Left forelimb (tissue), 1 donor: ENCODE measurements at regions not wholly inside any gene's neighbourhood (a gene's known extent, or its start where the extent isn't known, plus 50 kb on each side); places are given as distances from the start of the nearest gene placed in this dataset.
"Not testable (repeated sequence)": the region's sequence is repeated elsewhere in the genome, so short reads cannot be mapped to it uniquely, and the experiment has no call there.

Experiments
- DNase-seq: peaks from one replicate; pipeline ENCODE4 v3.0.0-alpha.2; 2018; ENCODE audit warnings: low spot score

- no peak for DNase-seq
These were observed 657.4 kb downstream of the SPRY1 start for GRCh38 chr4:124053872-124054538.

- no peak for DNase-seq
These were observed 657.2 kb downstream of the ANKRD50 start for GRCh38 chr4:124055336-124055735.

GRCh38 chr4:124055896-124056295 is 656.6 kb downstream of the ANKRD50 start:
- no peak for DNase-seq

DNA sequence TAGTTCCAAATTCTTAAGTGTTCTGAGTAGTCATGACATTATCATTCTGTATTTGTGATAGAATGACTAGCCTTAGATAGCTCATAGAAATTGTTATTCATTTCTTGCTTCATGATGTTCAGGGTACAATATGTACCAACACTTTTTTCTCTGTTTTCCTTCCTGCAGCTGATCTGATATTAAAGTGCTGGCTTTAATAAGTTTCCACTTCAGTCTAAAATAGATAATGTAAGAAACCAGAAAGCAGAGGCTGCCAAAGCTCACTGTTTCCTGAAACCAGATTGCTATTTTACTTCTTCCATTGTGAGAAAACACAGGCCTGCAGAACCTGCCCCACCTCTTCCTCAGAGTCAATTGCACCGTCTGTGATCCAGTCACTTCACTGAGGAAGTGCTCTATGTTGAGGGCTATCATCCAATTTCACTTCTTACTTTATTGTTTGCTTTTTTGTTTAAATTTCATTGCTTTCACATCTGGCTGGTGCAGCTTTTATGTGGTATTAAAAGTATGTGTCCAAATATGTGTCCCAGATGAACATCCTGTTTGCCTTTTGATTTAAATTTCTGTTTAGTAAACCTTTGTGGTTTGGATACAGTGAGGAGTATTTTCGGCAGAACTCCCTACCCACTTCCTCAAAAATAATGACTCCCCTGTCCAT is 652.1 kb downstream of the ANKRD50 start:
- no peak for DNase-seq

GRCh38 chr4:124061413-124061812 is 651.1 kb downstream of the ANKRD50 start:
- DNase-seq: no peak

DNA sequence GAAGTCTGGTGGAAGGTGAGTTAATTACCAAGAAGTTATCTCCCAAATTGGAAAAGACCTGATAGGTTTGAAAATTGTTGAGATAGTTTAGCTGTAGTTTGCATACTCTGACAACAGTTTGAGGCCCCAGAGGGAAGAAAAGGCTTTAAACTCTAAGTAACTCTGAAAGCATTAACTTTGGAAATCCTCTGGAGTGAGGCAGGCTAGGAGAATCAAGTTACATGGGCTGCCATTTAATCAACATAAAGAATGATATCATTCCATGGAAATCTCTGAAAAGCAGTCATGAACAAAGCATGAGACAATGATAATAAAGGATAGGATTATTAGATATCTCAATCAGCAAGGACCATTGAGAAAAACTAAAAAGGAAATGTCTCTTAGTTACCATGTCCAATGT is 647.1 kb downstream of the ANKRD50 start:
- DNase-seq: no peak

DNA sequence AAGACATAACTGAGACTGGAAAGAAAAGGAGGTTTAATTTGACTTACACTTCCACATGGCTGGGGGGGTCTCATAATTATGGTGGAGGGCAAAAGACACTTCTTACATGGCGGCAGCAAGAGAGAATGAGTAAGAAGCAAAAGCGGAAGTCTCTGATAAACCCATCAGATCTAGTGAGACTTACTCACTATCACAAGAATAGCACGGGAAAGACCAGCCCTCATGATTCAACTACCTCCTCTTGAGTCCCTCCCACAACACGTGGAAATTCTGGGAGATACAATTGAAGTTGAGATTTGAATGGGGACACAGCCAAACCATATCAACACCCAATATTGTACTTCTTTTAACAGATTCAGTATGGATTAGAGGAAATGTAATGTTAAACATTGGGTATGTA is 646.6 kb downstream of the ANKRD50 start:
- DNase-seq: no peak

DNA sequence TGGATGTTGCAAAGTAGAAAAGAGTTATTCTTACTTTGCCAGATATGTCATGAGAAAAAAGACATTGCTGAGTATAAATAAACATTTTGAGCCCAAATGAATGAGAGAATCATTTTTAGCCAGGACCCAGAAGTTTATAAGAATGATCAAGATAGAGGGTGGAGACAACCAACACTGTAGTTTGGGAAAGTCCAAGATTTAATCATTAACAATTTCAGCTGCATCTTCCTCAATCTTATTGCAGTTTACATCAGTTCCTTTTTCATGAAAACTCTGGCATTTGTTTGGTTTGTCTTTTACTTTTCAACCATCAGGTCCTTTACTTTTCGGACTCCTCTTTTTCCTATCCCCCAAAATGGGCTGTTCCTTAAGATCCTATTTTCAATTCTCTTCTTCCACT is 645.9 kb downstream of the ANKRD50 start:
- DNase-seq: no peak

- no peak for DNase-seq
These were observed 645.5 kb downstream of the ANKRD50 start for GRCh38 chr4:124067046-124067445.

- no peak for DNase-seq
These were observed 641.6 kb downstream of the ANKRD50 start for GRCh38 chr4:124070688-124071484.

DNA sequence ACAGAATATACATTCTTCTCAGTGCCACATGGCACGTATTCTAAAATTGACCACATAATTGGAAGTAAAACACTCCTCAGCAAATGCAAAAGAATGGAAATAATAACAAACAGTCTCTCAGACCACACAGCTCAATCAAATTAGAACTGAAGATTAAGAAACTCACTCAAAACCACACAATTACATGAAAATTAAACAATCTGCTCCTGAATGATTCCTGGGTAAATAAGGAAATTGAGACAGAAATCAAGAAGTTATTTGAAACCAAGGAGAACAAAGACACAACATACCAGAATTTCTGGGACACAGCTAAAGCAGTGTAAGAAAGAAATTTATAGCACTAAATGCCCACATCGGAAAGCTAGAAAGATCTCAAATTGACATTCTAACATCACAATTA is 637.3 kb downstream of the ANKRD50 start:
- not testable (repeated sequence) for DNase-seq

DNA sequence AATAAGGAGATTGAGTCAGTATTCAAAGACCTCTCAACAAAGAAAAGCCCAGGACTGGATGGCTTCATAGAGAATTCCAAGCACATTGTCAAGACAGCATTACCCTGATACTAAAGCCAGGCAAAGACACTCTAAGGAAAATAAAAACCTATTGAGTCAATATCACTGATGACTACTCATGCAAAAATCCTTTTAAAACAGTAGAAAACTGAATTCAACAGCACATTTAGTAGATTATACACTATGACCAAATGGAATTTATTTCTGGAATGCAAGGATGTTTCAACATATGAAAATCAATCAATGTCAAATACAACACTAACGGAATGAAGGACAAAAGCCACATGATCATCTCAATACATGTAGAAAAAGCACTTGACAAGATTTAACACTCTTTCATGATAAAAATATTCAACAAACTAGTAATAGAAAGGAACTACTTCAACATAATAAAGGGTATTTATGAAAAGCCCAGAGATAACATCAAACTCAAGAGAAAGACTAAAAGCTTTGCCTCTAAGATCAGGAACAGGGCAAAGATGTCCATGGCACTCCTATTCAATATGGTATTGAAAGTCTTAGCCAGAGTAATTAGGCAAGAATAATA is 633.3 kb downstream of the ANKRD50 start:
- DNase-seq: no peak

DNA sequence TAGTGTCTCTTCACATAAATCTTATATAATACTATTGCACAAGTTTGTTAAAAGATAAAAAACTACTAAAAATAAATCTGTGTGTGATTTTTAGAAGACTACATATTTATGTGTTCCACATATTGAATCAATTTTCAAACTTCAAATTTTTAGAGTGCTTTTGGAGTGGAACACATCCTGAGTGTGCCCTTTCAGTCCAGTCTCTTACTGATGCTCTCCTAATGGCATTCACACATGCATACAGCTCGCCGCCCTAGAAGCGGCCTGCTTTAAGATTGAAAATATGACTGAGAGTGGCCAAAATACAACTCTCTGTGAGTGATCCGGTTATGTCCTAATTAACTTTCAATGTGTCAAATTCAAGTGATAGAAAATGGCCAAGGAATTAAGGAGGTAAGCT is 628.8 kb downstream of the ANKRD50 start:
- DNase-seq: no peak

DNA sequence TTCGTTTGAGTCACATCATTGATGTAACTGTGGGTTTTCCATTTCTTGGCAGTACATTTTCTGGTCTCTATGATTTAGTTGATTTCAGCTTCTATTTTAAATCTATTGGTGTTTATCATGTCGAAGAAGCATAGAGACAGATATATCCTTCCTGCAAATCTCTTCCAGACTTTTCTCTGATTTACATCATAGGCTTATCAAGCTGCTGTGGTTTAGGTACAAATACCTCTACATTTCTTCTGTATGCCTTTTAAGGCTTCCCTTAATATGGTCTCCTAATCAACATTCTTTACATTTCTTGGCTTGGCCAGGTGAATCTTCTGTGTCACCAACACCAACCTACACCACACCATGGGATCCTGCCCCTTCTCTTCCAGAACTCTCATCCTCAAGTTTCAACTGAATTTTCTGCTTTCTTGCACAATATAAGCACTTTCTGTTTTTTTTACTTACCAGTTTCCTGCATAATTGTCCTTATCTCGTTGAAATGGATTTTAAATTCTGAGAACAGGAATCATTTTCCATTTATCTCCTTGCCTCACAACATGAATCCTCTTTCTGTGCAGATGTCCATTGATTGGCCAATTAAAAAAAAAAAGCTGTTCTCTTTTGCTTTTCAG is 626.9 kb downstream of the ANKRD50 start:
- DNase-seq: no peak

DNA sequence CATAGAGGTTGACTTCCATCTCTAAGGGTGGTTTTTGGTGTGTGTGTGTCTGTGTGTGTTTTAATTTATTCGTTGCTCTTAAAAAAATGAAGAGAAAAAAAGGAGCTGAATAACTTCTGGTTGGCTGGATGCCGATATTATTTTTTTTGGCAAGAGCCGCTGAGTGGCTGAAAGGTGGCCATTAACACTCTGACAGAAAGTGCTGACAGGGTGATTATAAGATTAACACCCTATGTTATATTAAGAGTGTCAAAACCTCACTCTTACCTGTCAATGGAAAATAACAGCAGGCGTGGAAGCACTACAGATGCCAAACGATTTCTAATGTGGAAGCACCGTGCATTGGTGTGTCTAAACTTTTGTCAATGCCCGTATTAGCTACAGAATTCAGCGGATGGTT is 622.5 kb downstream of the ANKRD50 start:
- DNase-seq: no peak

GRCh38 chr4:124092101-124092500 is 620.4 kb downstream of the ANKRD50 start:
- no peak for DNase-seq

DNA sequence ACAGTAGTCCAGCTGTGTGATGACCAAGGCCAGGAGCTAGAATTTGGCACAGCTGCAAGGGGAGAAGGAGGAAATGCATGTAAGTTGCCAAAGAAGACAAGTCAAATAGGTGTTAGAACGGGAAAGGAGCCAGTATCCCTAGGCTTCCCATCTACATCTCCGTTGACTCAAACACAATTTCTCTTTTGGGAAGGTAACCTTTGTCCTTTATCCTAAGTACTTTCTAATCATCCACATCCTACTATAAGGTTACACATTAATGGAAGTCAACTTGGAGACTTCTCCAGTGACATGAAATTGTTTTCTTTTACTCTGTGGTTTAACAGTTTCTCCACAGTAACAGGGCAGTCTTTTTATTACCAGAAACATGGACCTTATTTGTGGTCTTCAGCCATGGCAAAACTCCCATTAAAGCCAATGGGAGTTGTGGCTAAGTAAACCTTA is 620.0 kb downstream of the ANKRD50 start:
- no peak for DNase-seq

DNA sequence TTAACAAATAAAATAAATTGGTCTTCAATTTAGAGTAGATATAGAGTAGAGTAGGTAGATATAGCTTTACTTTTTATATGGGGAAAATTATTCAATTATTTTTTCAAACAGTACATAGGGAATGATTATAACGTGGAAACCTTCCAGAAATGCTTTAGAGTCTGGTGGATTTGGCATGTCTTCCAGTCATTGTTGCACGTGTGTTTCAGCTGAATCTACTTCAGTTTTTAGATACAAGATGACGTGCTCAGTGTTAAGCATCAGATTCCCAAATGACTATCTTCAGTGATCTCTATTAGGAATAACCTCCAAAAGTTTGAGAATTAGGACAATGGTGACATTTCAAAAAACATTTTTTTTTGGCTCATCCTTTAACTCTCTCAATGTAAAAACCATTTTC is 616.9 kb downstream of the ANKRD50 start:
- no peak for DNase-seq

DNA sequence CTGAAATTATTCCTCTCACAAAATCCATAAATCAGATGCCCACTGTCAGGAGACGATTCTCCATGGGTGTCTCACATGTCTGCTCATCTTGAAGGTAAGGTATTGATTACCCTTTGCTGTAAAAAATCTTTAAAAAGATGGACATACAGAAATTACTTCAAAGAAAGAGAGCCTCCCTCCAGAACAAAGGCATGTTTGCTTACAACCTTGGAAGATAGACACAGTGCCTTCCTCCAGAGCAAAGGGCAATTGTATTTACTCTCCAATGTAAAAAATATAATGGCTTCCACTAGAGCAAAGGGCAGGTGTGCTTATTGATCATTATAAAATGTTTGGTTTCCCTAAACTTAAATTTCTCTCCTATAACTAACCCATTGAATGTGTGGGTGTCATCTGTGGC is 616.2 kb downstream of the ANKRD50 start:
- no peak for DNase-seq

DNA sequence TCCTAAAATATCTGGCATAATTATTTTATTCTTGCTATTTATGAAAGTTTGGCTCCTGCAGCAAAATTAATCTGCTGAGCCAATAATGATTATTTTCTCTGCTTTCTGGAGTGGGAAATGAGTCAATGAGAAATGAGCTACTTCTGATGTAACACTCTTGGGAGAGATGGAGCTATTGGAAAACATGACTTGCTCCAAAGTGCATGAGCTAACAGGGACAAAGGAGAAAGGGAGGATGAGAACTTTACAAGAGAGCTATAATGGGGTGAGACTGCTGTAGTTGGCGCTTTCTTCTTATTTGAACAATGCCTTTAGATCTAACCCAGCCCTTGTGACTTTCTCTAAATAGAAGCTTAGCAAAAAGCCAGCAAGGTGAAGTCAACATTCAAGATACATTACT is 615.1 kb downstream of the ANKRD50 start:
- no peak for DNase-seq

DNA sequence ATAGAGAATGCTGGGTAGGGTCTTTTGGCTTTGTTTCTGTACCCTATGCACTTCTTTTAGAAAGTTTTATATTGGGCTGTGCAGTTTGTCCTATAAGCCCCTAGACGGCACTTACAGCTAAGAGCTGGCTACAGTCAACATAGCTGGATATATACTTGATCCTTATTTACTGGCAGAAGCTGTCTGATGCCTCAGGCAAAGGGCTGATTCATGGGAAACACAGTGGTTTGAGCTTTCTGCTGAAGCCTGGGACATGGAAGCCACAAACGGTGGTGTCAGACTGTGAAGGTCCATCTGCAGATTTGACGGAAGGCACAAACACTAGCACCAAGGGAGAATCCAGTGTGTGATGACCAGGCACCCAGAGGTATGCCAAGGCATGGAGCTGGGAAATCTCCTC is 608.4 kb downstream of the ANKRD50 start:
- no peak for DNase-seq

- DNase-seq: no peak
These were observed 607.9 kb downstream of the ANKRD50 start for GRCh38 chr4:124104628-124105027.
